ENCODE measurements at regions not wholly inside any gene's neighbourhood (a gene's known extent, or its start where the extent isn't known, plus 50 kb on each side); places are given as distances from the start of the nearest gene placed in this dataset.

- no peak overlapping the region for H3K4me3 ChIP-seq (ENCODE audit: insufficient read depth, low read length)
- H3K9me3 ChIP-seq (ENCODE audit: low read depth, low read length) = peaks cover 2% of the 10 kb centered on the region
- no peaks in the 10 kb centered on the region for H3K36me3 ChIP-seq (ENCODE audit: insufficient read depth, low read length)
- no peak overlapping the region for H3K27ac ChIP-seq (ENCODE audit: low read depth, low read length)
- H3K27me3 ChIP-seq (ENCODE audit: insufficient read depth, low read length) = peaks cover 8% of the 10 kb centered on the region
- H3K4me2 ChIP-seq (ENCODE audit: insufficient read depth, low read length) = no peak overlapping the region
- TF ChIP-seq, protein P1, sequence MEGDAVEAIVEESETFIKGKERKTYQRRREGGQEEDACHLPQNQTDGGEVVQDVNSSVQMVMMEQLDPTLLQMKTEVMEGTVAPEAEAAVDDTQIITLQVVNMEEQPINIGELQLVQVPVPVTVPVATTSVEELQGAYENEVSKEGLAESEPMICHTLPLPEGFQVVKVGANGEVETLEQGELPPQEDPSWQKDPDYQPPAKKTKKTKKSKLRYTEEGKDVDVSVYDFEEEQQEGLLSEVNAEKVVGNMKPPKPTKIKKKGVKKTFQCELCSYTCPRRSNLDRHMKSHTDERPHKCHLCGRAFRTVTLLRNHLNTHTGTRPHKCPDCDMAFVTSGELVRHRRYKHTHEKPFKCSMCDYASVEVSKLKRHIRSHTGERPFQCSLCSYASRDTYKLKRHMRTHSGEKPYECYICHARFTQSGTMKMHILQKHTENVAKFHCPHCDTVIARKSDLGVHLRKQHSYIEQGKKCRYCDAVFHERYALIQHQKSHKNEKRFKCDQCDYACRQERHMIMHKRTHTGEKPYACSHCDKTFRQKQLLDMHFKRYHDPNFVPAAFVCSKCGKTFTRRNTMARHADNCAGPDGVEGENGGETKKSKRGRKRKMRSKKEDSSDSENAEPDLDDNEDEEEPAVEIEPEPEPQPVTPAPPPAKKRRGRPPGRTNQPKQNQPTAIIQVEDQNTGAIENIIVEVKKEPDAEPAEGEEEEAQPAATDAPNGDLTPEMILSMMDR (IDR thresholded peaks at IDR 0.05; ENCODE audit: extremely low read depth, low read depth, low read length) = no peak
- H4K20me1 ChIP-seq (ENCODE audit: insufficient read depth, low read length) = no peaks in the 10 kb centered on the region
- no peaks in the 10 kb centered on the region for H3K79me2 ChIP-seq (ENCODE audit: insufficient read depth, low read length)
- H2AFZ ChIP-seq (ENCODE audit: low read length) = no peak overlapping the region
- peaks cover 4% of the 10 kb centered on the region for H3K4me1 ChIP-seq (ENCODE audit: insufficient read depth, low read length)
- DNase-seq (ENCODE audit: insufficient read length, low spot score, missing footprints) = no peak
These were observed 85.7 kb upstream of the ETS2 start for GRCh38 chr21:38720074-38720473.

DNA sequence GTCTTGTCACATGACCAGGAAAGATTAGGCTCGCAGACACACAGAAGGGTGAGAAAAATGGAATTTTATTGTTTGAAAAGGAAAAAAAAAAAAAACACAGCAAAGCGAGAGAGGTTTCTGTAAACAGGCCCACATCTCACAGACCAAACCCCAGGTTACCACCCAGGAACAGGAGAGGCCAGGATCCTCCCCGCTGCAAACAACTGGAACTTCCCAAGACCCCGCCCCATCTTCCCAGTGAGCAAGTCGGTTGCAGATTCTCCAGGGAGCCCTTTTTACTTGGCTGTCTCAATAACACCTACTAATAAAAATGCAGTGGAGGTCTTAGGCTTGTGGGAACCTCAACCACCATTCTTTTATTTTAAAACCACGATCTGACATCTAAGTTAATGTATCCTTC lies 84.7 kb upstream of the ETS2 start:
- Histone ChIP-seq H3K27me3 (ENCODE audit: insufficient read depth, low read length) (peaks cover 4% of the 10 kb centered on the region), H3K27ac (ENCODE audit: low read depth, low read length) (no peak overlapping the region), H4K20me1 (ENCODE audit: insufficient read depth, low read length) (no peaks in the 10 kb centered on the region), H2AFZ (ENCODE audit: low read length) (no peak overlapping the region), H3K79me2 (ENCODE audit: insufficient read depth, low read length) (no peaks in the 10 kb centered on the region), H3K36me3 (ENCODE audit: insufficient read depth, low read length) (no peaks in the 10 kb centered on the region), H3K4me1 (ENCODE audit: insufficient read depth, low read length) (peaks cover 4% of the 10 kb centered on the region), H3K9me3 (ENCODE audit: low read depth, low read length) (peaks cover 6% of the 10 kb centered on the region), H3K4me2 (ENCODE audit: insufficient read depth, low read length) (no peak overlapping the region), H3K4me3 (ENCODE audit: insufficient read depth, low read length) (no peak overlapping the region)
- no peak for DNase-seq (ENCODE audit: insufficient read length, low spot score, missing footprints)
- TF ChIP-seq, protein P1 (IDR thresholded peaks at IDR 0.05; ENCODE audit: extremely low read depth, low read depth, low read length) = no peak

DNA sequence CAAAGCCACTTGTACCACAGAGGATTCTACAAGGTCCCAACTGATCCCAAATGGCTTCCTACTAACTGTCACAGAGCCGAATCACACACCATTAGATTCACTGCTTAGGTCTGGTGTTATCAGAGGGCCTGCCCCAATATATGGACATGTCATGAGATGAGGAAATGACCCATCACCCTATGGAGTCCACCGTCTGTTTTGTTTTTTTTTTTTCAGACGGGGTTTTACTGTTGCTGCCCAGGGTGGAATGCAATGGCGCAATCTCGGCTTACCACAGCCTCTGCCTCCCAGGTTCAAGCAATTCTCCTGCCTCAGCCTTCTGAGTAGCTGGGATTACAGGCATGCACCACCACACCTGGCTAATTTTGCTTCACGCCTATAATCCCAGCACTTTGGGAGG lies 83.8 kb upstream of the ETS2 start:
- Histone ChIP-seq H3K4me3 (ENCODE audit: insufficient read depth, low read length) (no peak overlapping the region), H2AFZ (ENCODE audit: low read length) (no peak overlapping the region), H3K27ac (ENCODE audit: low read depth, low read length) (no peak overlapping the region), H4K20me1 (ENCODE audit: insufficient read depth, low read length) (no peaks in the 10 kb centered on the region), H3K36me3 (ENCODE audit: insufficient read depth, low read length) (no peaks in the 10 kb centered on the region), H3K4me1 (ENCODE audit: insufficient read depth, low read length) (peaks cover 4% of the 10 kb centered on the region), H3K79me2 (ENCODE audit: insufficient read depth, low read length) (no peaks in the 10 kb centered on the region), H3K4me2 (ENCODE audit: insufficient read depth, low read length) (no peak overlapping the region), H3K27me3 (ENCODE audit: insufficient read depth, low read length) (peaks cover 4% of the 10 kb centered on the region), H3K9me3 (ENCODE audit: low read depth, low read length) (peaks cover 6% of the 10 kb centered on the region)
- TF ChIP-seq, protein P1 (IDR thresholded peaks at IDR 0.05; ENCODE audit: extremely low read depth, low read depth, low read length) = no peak
- DNase-seq (ENCODE audit: insufficient read length, low spot score, missing footprints) = no peak

- H3K79me2 ChIP-seq (ENCODE audit: insufficient read depth, low read length) = no peaks in the 10 kb centered on the region
- H3K27me3 ChIP-seq (ENCODE audit: insufficient read depth, low read length) = peaks cover 4% of the 10 kb centered on the region
- peaks cover 6% of the 10 kb centered on the region for H3K9me3 ChIP-seq (ENCODE audit: low read depth, low read length)
- peaks cover 8% of the 10 kb centered on the region for H3K4me1 ChIP-seq (ENCODE audit: insufficient read depth, low read length)
- TF ChIP-seq, protein P1 (IDR thresholded peaks at IDR 0.05; ENCODE audit: extremely low read depth, low read depth, low read length) = no peak
- H3K27ac ChIP-seq (ENCODE audit: low read depth, low read length) = no peak overlapping the region
- no peak for DNase-seq (ENCODE audit: insufficient read length, low spot score, missing footprints)
- H3K36me3 ChIP-seq (ENCODE audit: insufficient read depth, low read length) = no peaks in the 10 kb centered on the region
- H2AFZ ChIP-seq (ENCODE audit: low read length) = no peak overlapping the region
- H4K20me1 ChIP-seq (ENCODE audit: insufficient read depth, low read length) = no peaks in the 10 kb centered on the region
- no peak overlapping the region for H3K4me2 ChIP-seq (ENCODE audit: insufficient read depth, low read length)
- no peak overlapping the region for H3K4me3 ChIP-seq (ENCODE audit: insufficient read depth, low read length)
These were observed 80.3 kb upstream of the ETS2 start for GRCh38 chr21:38725196-38726157.

All from osteoblast (primary cell).